ENCODE measurements at regions not wholly inside any gene's neighbourhood (a gene's known extent, or its start where the extent isn't known, plus 50 kb on each side); places are given as distances from the start of the nearest gene placed in this dataset.

- Histone ChIP-seq H3K27ac (ENCODE audit: insufficient read length, low read depth, low read length) (no peak overlapping the region), H3K56ac (ENCODE audit: insufficient read length, low read depth, low read length) (no peak overlapping the region), H4K91ac (ENCODE audit: insufficient read length, low read depth, low read length) (no peak overlapping the region), H2AFZ (ENCODE audit: low read length) (no peak overlapping the region), H3K23me2 (ENCODE audit: insufficient read length, low read depth, low read length, poor library complexity, severe bottlenecking) (no peaks in the 10 kb centered on the region), H2BK12ac (ENCODE audit: insufficient read length, low read depth, low read length) (no peak overlapping the region), H3K14ac (ENCODE audit: insufficient read depth, low read length) (no peak overlapping the region), H2BK15ac (ENCODE audit: low read depth, low read length) (no peak overlapping the region), H3K9me3 (ENCODE audit: control insufficient read depth, low read depth, low read length) (no peaks in the 10 kb centered on the region), H3K4me2 (ENCODE audit: insufficient read depth, insufficient read length, low read length) (no peak overlapping the region), H3K23ac (ENCODE audit: insufficient read length, low read depth, low read length) (no peak overlapping the region), H2BK20ac (ENCODE audit: low read depth, low read length, poor library complexity, severe bottlenecking) (no peak overlapping the region), H3K9ac (ENCODE audit: extremely low read depth, insufficient read length, low read length) (no peak overlapping the region), H3K18ac (ENCODE audit: insufficient read length, low read depth, low read length) (no peak overlapping the region), H2AK5ac (ENCODE audit: insufficient read length, low read length) (no peak overlapping the region), H3K27me3 (ENCODE audit: insufficient read depth, low read length) (no peaks in the 10 kb centered on the region), H3K79me1 (ENCODE audit: insufficient read depth, low read depth, low read length, poor library complexity, severe bottlenecking) (no peaks in the 10 kb centered on the region), H3K4me1 (ENCODE audit: insufficient read depth, low read length) (no peaks in the 10 kb centered on the region), H4K5ac (ENCODE audit: insufficient read length, low read depth, low read length) (no peak overlapping the region), H3K4ac (ENCODE audit: low read depth, low read length) (no peak overlapping the region), H3T11ph (ENCODE audit: low read length) (no peak overlapping the region), H2BK120ac (ENCODE audit: low read depth, low read length, poor library complexity, severe bottlenecking) (no peak overlapping the region), H4K20me1 (ENCODE audit: control insufficient read depth, insufficient read depth, insufficient read length) (no peaks in the 10 kb centered on the region), H2BK5ac (ENCODE audit: insufficient read length, low read length) (no peak overlapping the region), H4K8ac (replicated peaks; ENCODE audit: insufficient read length, low read depth, low read length) (no peak overlapping the region), H3K79me2 (ENCODE audit: insufficient read depth, low read length) (no peaks in the 10 kb centered on the region)
- no peak for DNase-seq
- no peaks in the 10 kb centered on the region; a peak in 1 of 7 replicates for H3K36me3 Mint-ChIP-seq (ENCODE audit: insufficient read depth in 1 of 3, low read depth in 3 of 3)
- no CpG with 5 or more reads among the region's 4 CpGs for WGBS (ENCODE audit: extremely low coverage, insufficient read length, low lambda C conversion rate)
- TF ChIP-seq, protein P1, sequence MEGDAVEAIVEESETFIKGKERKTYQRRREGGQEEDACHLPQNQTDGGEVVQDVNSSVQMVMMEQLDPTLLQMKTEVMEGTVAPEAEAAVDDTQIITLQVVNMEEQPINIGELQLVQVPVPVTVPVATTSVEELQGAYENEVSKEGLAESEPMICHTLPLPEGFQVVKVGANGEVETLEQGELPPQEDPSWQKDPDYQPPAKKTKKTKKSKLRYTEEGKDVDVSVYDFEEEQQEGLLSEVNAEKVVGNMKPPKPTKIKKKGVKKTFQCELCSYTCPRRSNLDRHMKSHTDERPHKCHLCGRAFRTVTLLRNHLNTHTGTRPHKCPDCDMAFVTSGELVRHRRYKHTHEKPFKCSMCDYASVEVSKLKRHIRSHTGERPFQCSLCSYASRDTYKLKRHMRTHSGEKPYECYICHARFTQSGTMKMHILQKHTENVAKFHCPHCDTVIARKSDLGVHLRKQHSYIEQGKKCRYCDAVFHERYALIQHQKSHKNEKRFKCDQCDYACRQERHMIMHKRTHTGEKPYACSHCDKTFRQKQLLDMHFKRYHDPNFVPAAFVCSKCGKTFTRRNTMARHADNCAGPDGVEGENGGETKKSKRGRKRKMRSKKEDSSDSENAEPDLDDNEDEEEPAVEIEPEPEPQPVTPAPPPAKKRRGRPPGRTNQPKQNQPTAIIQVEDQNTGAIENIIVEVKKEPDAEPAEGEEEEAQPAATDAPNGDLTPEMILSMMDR (conservative IDR thresholded peaks at IDR 0.05): no peak
- H3K4me1 Mint-ChIP-seq: no peaks in the 10 kb centered on the region
- H3K9me3 Mint-ChIP-seq: no peaks in the 10 kb centered on the region
- no peaks in the 10 kb centered on the region for H3K27me3 Mint-ChIP-seq (ENCODE audit: low read depth)
- H3K27ac Mint-ChIP-seq: no peak overlapping the region
- no peak overlapping the region for H3K4me3 Mint-ChIP-seq
Measured at GRCh38 chr11:38384568-38384967, 1786.5 kb upstream of the RAG2 start.
